ENCODE measurements at regions not wholly inside any gene's neighbourhood (a gene's known extent, or its start where the extent isn't known, plus 50 kb on each side); places are given as distances from the start of the nearest gene placed in this dataset.

DNA sequence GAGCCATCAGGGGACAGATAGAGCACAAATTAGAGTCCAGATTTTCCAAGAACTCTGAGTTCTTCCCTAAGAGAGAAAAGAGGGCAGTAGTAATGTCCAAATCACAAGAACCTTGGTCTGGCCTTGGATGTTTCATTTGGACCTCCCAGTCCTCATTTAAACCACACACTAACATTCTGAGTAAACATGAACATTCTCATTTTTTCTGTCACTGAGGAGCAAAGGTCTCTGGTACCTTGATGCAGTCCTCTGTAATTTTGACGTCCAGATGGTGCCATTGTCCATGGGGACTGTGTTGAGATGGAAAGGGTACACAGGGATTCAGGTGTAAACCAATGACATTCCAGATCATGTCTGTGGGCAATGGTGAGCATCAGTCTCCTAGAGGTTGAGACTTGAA lies 225.4 kb upstream of the PHYHIPL start:
- Histone ChIP-seq H3K4me2 (no peak overlapping the region), H3K27me3 (ENCODE audit: insufficient read depth) (no peaks in the 10 kb centered on the region), H3K27ac (ENCODE audit: low read depth) (no peak overlapping the region), H3K9me2 (ENCODE audit: insufficient read depth) (no peaks in the 10 kb centered on the region), H3K79me2 (replicated peaks; ENCODE audit: insufficient read depth) (no peaks in the 10 kb centered on the region), H3K36me3 (ENCODE audit: insufficient read depth) (no peaks in the 10 kb centered on the region), H3K4me1 (ENCODE audit: insufficient read depth) (no peaks in the 10 kb centered on the region), H4K20me1 (replicated peaks; ENCODE audit: insufficient read depth) (no peaks in the 10 kb centered on the region), H3F3A (replicated peaks; ENCODE audit: low read depth) (no peaks in the 10 kb centered on the region), H3K4me3 (no peak overlapping the region), H2AFZ (no peak overlapping the region)
- H3K36me3 Mint-ChIP-seq (ENCODE audit: low read depth) = no peaks in the 10 kb centered on the region
- H3K27me3 Mint-ChIP-seq (ENCODE audit: insufficient read depth, low read depth, poor library complexity) = no peaks in the 10 kb centered on the region
- H3K4me1 Mint-ChIP-seq = no peaks in the 10 kb centered on the region
- no peaks in the 10 kb centered on the region for H3K9me3 Mint-ChIP-seq
- H3K27ac Mint-ChIP-seq = no peak overlapping the region
- TF ChIP-seq STAT1 (IDR thresholded peaks at IDR 0.05; ENCODE audit: unreplicated experiment) = no peak
- no peak for ATAC-seq
- DNase-seq (ENCODE audit: low spot score) = no peak
- H3K4me3 Mint-ChIP-seq = no peak overlapping the region

DNA sequence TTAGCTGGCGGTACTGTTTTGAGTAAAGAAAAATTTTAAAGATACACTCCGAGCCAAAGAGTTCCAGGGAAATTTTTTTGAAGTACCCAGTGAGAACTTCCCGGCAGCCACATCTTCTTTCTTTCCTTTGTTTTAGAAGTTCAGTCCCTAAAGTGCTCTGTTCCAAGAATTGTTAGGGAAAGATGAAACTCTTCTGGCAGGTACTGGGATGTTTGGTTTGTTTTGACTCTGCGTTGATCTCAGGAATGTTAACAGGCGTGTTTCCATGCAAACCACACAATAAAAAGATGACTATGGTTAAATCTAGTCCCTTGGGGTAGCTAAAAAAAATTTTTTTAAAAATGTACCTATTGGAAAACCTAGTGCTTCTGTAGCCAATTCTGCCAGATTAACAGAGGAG lies 224.7 kb upstream of the PHYHIPL start:
- Mint-ChIP-seq H3K9me3 (no peaks in the 10 kb centered on the region), H3K4me3 (no peak overlapping the region), H3K4me1 (no peaks in the 10 kb centered on the region), H3K27ac (no peak overlapping the region), H3K36me3 (ENCODE audit: low read depth) (no peaks in the 10 kb centered on the region), H3K27me3 (ENCODE audit: insufficient read depth, low read depth, poor library complexity) (no peaks in the 10 kb centered on the region)
- no peaks in the 10 kb centered on the region for H3K4me1 ChIP-seq (ENCODE audit: insufficient read depth)
- no peak overlapping the region for H3K4me3 ChIP-seq
- no peaks in the 10 kb centered on the region for H3K9me2 ChIP-seq (ENCODE audit: insufficient read depth)
- no peaks in the 10 kb centered on the region for H3K36me3 ChIP-seq (ENCODE audit: insufficient read depth)
- no peaks in the 10 kb centered on the region for H3K79me2 ChIP-seq (replicated peaks; ENCODE audit: insufficient read depth)
- no peak overlapping the region for H3K4me2 ChIP-seq
- no peaks in the 10 kb centered on the region for H3K27me3 ChIP-seq (ENCODE audit: insufficient read depth)
- no peak overlapping the region for H3K27ac ChIP-seq (ENCODE audit: low read depth)
- TF ChIP-seq EZH2 (IDR thresholded peaks at IDR 0.05; ENCODE audit: low read depth, unreplicated experiment) (no peak), STAT1 (IDR thresholded peaks at IDR 0.05; ENCODE audit: unreplicated experiment) (no peak), JUNB (IDR thresholded peaks at IDR 0.05; ENCODE audit: unreplicated experiment) (no peak), ZNF331 (CRISPR knock-in tag; IDR thresholded peaks at IDR 0.05; ENCODE audit: low read depth) (no peak), EZH2phosphoT487 (IDR thresholded peaks at IDR 0.05; ENCODE audit: unreplicated experiment) (no peak), CREB1 (CRISPR knock-in tag; IDR thresholded peaks at IDR 0.05; ENCODE audit: low read depth) (no peak)
- TF ChIP-seq, protein P1, sequence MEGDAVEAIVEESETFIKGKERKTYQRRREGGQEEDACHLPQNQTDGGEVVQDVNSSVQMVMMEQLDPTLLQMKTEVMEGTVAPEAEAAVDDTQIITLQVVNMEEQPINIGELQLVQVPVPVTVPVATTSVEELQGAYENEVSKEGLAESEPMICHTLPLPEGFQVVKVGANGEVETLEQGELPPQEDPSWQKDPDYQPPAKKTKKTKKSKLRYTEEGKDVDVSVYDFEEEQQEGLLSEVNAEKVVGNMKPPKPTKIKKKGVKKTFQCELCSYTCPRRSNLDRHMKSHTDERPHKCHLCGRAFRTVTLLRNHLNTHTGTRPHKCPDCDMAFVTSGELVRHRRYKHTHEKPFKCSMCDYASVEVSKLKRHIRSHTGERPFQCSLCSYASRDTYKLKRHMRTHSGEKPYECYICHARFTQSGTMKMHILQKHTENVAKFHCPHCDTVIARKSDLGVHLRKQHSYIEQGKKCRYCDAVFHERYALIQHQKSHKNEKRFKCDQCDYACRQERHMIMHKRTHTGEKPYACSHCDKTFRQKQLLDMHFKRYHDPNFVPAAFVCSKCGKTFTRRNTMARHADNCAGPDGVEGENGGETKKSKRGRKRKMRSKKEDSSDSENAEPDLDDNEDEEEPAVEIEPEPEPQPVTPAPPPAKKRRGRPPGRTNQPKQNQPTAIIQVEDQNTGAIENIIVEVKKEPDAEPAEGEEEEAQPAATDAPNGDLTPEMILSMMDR (conservative IDR thresholded peaks at IDR 0.05; ENCODE audit: low read depth in 2 of 2) = no peak
- TF ChIP-seq, protein P2, sequence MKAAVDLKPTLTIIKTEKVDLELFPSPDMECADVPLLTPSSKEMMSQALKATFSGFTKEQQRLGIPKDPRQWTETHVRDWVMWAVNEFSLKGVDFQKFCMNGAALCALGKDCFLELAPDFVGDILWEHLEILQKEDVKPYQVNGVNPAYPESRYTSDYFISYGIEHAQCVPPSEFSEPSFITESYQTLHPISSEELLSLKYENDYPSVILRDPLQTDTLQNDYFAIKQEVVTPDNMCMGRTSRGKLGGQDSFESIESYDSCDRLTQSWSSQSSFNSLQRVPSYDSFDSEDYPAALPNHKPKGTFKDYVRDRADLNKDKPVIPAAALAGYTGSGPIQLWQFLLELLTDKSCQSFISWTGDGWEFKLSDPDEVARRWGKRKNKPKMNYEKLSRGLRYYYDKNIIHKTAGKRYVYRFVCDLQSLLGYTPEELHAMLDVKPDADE (IDR thresholded peaks at IDR 0.05) = no peak
- TF ChIP-seq, protein P3, sequence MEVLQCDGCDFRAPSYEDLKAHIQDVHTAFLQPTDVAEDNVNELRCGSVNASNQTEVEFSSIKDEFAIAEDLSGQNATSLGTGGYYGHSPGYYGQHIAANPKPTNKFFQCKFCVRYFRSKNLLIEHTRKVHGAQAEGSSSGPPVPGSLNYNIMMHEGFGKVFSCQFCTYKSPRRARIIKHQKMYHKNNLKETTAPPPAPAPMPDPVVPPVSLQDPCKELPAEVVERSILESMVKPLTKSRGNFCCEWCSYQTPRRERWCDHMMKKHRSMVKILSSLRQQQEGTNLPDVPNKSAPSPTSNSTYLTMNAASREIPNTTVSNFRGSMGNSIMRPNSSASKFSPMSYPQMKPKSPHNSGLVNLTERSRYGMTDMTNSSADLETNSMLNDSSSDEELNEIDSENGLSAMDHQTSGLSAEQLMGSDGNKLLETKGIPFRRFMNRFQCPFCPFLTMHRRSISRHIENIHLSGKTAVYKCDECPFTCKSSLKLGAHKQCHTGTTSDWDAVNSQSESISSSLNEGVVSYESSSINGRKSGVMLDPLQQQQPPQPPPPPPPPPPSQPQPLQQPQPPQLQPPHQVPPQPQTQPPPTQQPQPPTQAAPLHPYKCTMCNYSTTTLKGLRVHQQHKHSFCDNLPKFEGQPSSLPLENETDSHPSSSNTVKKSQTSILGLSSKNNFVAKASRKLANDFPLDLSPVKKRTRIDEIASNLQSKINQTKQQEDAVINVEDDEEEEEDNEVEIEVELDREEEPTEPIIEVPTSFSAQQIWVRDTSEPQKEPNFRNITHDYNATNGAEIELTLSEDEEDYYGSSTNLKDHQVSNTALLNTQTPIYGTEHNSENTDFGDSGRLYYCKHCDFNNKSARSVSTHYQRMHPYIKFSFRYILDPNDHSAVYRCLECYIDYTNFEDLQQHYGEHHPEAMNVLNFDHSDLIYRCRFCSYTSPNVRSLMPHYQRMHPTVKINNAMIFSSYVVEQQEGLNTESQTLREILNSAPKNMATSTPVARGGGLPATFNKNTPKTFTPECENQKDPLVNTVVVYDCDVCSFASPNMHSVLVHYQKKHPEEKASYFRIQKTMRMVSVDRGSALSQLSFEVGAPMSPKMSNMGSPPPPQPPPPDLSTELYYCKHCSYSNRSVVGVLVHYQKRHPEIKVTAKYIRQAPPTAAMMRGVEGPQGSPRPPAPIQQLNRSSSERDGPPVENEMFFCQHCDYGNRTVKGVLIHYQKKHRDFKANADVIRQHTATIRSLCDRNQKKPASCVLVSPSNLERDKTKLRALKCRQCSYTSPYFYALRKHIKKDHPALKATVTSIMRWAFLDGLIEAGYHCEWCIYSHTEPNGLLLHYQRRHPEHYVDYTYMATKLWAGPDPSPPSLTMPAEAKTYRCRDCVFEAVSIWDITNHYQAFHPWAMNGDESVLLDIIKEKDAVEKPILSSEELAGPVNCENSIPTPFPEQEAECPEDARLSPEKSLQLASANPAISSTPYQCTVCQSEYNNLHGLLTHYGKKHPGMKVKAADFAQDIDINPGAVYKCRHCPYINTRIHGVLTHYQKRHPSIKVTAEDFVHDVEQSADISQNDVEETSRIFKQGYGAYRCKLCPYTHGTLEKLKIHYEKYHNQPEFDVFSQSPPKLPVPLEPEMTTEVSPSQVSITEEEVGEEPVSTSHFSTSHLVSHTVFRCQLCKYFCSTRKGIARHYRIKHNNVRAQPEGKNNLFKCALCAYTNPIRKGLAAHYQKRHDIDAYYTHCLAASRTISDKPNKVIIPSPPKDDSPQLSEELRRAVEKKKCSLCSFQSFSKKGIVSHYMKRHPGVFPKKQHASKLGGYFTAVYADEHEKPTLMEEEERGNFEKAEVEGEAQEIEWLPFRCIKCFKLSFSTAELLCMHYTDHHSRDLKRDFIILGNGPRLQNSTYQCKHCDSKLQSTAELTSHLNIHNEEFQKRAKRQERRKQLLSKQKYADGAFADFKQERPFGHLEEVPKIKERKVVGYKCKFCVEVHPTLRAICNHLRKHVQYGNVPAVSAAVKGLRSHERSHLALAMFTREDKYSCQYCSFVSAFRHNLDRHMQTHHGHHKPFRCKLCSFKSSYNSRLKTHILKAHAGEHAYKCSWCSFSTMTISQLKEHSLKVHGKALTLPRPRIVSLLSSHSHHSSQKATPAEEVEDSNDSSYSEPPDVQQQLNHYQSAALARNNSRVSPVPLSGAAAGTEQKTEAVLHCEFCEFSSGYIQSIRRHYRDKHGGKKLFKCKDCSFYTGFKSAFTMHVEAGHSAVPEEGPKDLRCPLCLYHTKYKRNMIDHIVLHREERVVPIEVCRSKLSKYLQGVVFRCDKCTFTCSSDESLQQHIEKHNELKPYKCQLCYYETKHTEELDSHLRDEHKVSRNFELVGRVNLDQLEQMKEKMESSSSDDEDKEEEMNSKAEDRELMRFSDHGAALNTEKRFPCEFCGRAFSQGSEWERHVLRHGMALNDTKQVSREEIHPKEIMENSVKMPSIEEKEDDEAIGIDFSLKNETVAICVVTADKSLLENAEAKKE (CRISPR knock-in tag; IDR thresholded peaks at IDR 0.05) = no peak
- no peaks in the 10 kb centered on the region for H3F3A ChIP-seq (replicated peaks; ENCODE audit: low read depth)
- ATAC-seq (no peak), DNase-seq (ENCODE audit: low spot score) (no peak)
- H4K20me1 ChIP-seq (replicated peaks; ENCODE audit: insufficient read depth) = no peaks in the 10 kb centered on the region
- H2AFZ ChIP-seq = no peak overlapping the region

Data from GM23338 (cell line).